EH (cell line): ENCODE measurements at regions not wholly inside any gene's neighbourhood (a gene's known extent, or its start where the extent isn't known, plus 50 kb on each side); places are given as distances from the start of the nearest gene placed in this dataset.

Experiments used
- DNase-seq: peaks from one replicate; pipeline ENCODE4 v3.0.0-alpha.2; 2015; ENCODE audit warnings: low read depth

- DNase-seq: peak; percentile 45
Measured at GRCh38 chr5:133797167-133797566, 171.3 kb downstream of the C5orf15 start.

- no peak for DNase-seq
Measured at GRCh38 chr5:133796186-133796585, 172.2 kb downstream of the C5orf15 start.

- DNase-seq: no peak
Measured at GRCh38 chr5:133794771-133795415, 173.5 kb downstream of the C5orf15 start.

- no peak for DNase-seq
Measured at GRCh38 chr5:133793756-133794465, 174.5 kb downstream of the C5orf15 start.

GRCh38 chr5:133792655-133793054 lies 175.8 kb downstream of the C5orf15 start:
- DNase-seq: no peak

GRCh38 chr5:133792024-133792423 lies 176.4 kb downstream of the C5orf15 start:
- no peak for DNase-seq

- no peak for DNase-seq
Measured at GRCh38 chr5:133790898-133791297, 177.5 kb downstream of the C5orf15 start.

- no peak for DNase-seq
Measured at GRCh38 chr5:133789428-133789827, 177.1 kb upstream of the FSTL4 start.

- no peak for DNase-seq
Measured at GRCh38 chr5:133788121-133788520, 175.8 kb upstream of the FSTL4 start.

GRCh38 chr5:133786420-133786819 lies 174.1 kb upstream of the FSTL4 start:
- DNase-seq: no peak

- DNase-seq: no peak
Measured at GRCh38 chr5:133785182-133785581, 172.8 kb upstream of the FSTL4 start.

GRCh38 chr5:133783481-133783880 lies 171.1 kb upstream of the FSTL4 start:
- DNase-seq: no peak

GRCh38 chr5:133782736-133783135 lies 170.4 kb upstream of the FSTL4 start:
- DNase-seq: no peak

GRCh38 chr5:133781436-133782225 lies 169.3 kb upstream of the FSTL4 start:
- DNase-seq: no peak

GRCh38 chr5:133780619-133781280 lies 168.4 kb upstream of the FSTL4 start:
- no peak for DNase-seq

GRCh38 chr5:133779828-133780475 lies 167.6 kb upstream of the FSTL4 start:
- no peak for DNase-seq

GRCh38 chr5:133778636-133779035 lies 166.3 kb upstream of the FSTL4 start:
- DNase-seq: no peak

- no peak for DNase-seq
Measured at GRCh38 chr5:133777951-133778350, 165.6 kb upstream of the FSTL4 start.

GRCh38 chr5:133775584-133776304 lies 163.4 kb upstream of the FSTL4 start:
- DNase-seq: no peak

- DNase-seq: no peak
Measured at GRCh38 chr5:133773247-133774202, 161.2 kb upstream of the FSTL4 start.
